ENCODE measurements at regions not wholly inside any gene's neighbourhood (a gene's known extent, or its start where the extent isn't known, plus 50 kb on each side); places are given as distances from the start of the nearest gene placed in this dataset.
"Not testable (repeated sequence)": the region's sequence is repeated elsewhere in the genome, so short reads cannot be mapped to it uniquely, and the experiment has no call there.

GRCh38 chr6:144683216-144684070 is 398.3 kb downstream of the UTRN start:
- no peak overlapping the region for H2AFZ ChIP-seq (ENCODE audit: low read depth, low read length)
- no peak overlapping the region for H3K4me3 ChIP-seq (ENCODE audit: low read length)
- peaks cover 5% of the 10 kb centered on the region for H3K9me3 ChIP-seq (ENCODE audit: low read length)
- H3K36me3 ChIP-seq (ENCODE audit: insufficient read depth, low read length), result no peaks in the 10 kb centered on the region
- H3K27me3 ChIP-seq (ENCODE audit: insufficient read depth, low read length), result no peaks in the 10 kb centered on the region
- H3K4me1 ChIP-seq (ENCODE audit: insufficient read depth, low read length), result no peaks in the 10 kb centered on the region

GRCh38 chr6:144688713-144689112 is 403.6 kb downstream of the UTRN start:
- Histone ChIP-seq H2AFZ (ENCODE audit: low read depth, low read length) (no peak overlapping the region), H3K4me3 (ENCODE audit: low read length) (no peak overlapping the region), H3K4me1 (ENCODE audit: insufficient read depth, low read length) (no peaks in the 10 kb centered on the region), H3K9me3 (ENCODE audit: low read length) (peaks cover 5% of the 10 kb centered on the region), H3K36me3 (ENCODE audit: insufficient read depth, low read length) (no peaks in the 10 kb centered on the region), H3K27me3 (ENCODE audit: insufficient read depth, low read length) (no peaks in the 10 kb centered on the region)

DNA sequence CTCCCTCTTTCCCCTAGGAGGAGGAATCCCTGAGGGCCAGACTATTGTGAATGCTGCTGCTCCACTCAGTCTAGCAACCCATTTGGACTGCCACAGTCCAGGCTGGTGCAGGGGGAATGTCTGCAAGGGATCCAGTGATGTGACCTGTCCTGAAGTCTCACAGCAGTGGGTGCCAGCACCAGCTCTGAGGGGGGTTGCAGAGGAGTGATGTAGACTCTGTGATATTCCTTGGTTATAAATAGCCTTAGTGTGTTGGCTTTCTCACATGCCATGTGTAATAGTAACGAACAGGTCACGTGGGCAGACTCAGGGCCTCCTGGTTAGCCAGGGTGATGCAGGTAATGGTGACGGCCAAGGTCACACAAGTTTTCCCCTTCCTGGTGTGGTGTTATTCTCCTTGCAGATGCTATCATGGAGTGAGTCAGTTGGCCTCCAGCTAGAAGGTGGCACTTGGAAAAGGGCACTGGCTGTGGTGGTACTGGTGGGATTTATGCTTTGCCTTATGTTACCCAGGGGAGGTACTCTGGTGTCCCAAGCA is 404.4 kb downstream of the UTRN start:
- Histone ChIP-seq H3K9me3 (ENCODE audit: low read length) (peaks cover 5% of the 10 kb centered on the region), H3K4me1 (ENCODE audit: insufficient read depth, low read length) (no peaks in the 10 kb centered on the region), H2AFZ (ENCODE audit: low read depth, low read length) (no peak overlapping the region), H3K4me3 (ENCODE audit: low read length) (no peak overlapping the region), H3K27me3 (ENCODE audit: insufficient read depth, low read length) (no peaks in the 10 kb centered on the region), H3K36me3 (ENCODE audit: insufficient read depth, low read length) (no peaks in the 10 kb centered on the region)

DNA sequence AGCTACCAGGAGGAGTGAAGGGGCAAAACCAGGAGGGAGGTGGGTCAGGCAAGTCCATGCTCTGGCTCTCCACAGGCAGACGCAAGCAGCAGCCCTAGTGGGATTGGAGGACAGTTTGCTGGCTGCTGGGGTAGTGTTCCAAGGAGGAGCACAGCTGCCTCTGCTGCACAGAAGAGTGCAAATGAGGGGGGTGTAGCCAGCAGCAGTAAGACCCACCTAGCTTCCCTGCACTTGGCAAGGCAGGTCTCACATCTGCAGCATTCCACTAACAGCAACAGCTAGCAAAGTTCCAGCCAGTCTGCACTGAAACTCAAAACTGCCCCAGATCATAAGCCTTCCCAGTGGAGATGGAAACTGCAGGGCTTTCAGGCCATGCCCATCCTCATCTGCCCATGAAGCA is 405.0 kb downstream of the UTRN start:
- Histone ChIP-seq H3K36me3 (ENCODE audit: insufficient read depth, low read length) (no peaks in the 10 kb centered on the region), H2AFZ (ENCODE audit: low read depth, low read length) (no peak overlapping the region), H3K4me3 (ENCODE audit: low read length) (no peak overlapping the region), H3K27me3 (ENCODE audit: insufficient read depth, low read length) (no peaks in the 10 kb centered on the region), H3K9me3 (ENCODE audit: low read length) (peaks cover 5% of the 10 kb centered on the region), H3K4me1 (ENCODE audit: insufficient read depth, low read length) (no peaks in the 10 kb centered on the region)

DNA sequence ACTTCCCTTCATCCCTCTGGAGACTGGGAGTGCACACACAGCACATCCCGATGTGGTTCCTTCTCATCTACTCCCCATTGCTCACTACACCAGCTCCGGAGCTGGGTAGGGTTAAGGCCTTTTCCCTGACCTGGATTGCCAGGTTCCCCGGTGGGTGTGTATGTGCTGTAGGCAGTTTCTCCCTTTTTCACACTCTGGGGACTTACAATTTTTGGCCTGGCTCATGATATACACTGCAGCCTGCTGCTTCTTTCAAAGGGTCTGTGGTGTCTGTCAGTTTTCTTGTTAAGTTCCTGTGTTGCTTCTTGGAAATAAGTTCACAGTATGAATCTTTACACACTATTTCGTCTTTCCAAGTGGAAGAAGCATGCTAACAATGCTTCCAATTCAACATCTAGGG is 405.5 kb downstream of the UTRN start:
- H3K36me3 ChIP-seq (ENCODE audit: insufficient read depth, low read length), result no peaks in the 10 kb centered on the region
- H3K27me3 ChIP-seq (ENCODE audit: insufficient read depth, low read length), result no peaks in the 10 kb centered on the region
- H2AFZ ChIP-seq (ENCODE audit: low read depth, low read length), result no peak overlapping the region
- H3K4me1 ChIP-seq (ENCODE audit: insufficient read depth, low read length), result no peaks in the 10 kb centered on the region
- H3K4me3 ChIP-seq (ENCODE audit: low read length), result no peak overlapping the region
- peaks cover 3% of the 10 kb centered on the region for H3K9me3 ChIP-seq (ENCODE audit: low read length)

DNA sequence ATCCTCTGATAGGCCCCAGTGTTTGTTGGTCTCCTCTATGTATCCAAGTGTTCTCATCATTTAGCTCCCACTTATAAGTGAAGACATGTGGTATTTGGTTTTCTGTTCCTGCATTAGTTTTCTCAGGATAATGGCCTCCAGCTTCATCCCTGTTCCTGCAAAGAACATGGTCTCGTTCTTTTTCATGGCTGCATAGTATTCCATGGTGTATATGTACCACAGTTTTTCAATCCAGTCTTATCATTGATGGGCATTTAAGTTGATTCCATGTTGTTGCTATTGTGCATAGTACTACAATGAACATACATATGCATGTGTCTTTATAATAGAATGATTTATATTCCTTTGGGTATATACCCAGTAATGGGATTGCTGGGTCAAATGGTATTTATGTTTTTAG is 406.9 kb downstream of the UTRN start:
- not testable (repeated sequence) for H3K36me3 ChIP-seq (ENCODE audit: insufficient read depth, low read length); H2AFZ ChIP-seq (ENCODE audit: low read depth, low read length); H3K9me3 ChIP-seq (ENCODE audit: low read length); H3K4me1 ChIP-seq (ENCODE audit: insufficient read depth, low read length); H3K27me3 ChIP-seq (ENCODE audit: insufficient read depth, low read length); H3K4me3 ChIP-seq (ENCODE audit: low read length)

GRCh38 chr6:144695858-144696533 is 410.9 kb downstream of the UTRN start:
- H3K27me3 ChIP-seq (ENCODE audit: insufficient read depth, low read length), result no peaks in the 10 kb centered on the region
- no peaks in the 10 kb centered on the region for H3K9me3 ChIP-seq (ENCODE audit: low read length)
- no peaks in the 10 kb centered on the region for H3K4me1 ChIP-seq (ENCODE audit: insufficient read depth, low read length)
- no peak overlapping the region for H3K4me3 ChIP-seq (ENCODE audit: low read length)
- peaks cover 3% of the 10 kb centered on the region for H3K36me3 ChIP-seq (ENCODE audit: insufficient read depth, low read length)
- H2AFZ ChIP-seq (ENCODE audit: low read depth, low read length), result no peak overlapping the region

DNA sequence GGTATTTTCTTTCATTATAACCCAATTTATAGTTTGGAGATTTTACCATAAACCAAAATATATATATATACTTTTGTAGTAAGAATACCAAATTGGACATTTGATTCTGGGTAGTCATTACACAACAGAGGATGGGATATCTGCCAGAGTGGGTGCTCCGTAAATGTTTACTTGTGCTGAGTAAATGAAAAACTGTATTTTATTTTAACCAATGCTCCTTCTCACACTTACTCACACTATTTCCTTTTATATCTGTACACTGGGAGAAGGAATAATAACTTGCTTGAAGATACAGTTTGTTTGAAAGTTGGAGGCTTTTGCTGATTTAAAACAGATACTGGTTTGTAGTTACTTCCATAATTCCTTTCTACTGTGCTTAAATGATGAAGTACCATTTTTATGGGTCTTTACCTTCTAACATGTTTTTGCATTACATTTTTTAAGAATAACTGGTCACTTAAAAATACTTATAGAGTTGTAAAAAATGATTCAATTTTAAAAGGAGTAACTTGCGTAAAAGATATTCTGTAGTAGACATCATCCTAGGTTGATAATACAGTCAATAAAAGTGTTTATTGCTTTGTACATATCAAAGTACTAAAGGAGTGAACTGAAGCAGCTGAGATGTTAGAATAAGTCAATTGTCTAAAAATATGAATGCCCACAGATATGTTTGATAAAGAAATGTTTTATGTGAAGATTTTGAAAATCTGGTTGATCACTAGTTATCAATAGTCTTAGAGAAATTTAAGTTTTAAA is 411.7 kb downstream of the UTRN start:
- no peaks in the 10 kb centered on the region for H3K27me3 ChIP-seq (ENCODE audit: insufficient read depth, low read length)
- no peak overlapping the region for H3K4me3 ChIP-seq (ENCODE audit: low read length)
- peaks cover 3% of the 10 kb centered on the region for H3K36me3 ChIP-seq (ENCODE audit: insufficient read depth, low read length)
- H3K9me3 ChIP-seq (ENCODE audit: low read length), result no peaks in the 10 kb centered on the region
- H2AFZ ChIP-seq (ENCODE audit: low read depth, low read length), result no peak overlapping the region
- H3K4me1 ChIP-seq (ENCODE audit: insufficient read depth, low read length), result no peaks in the 10 kb centered on the region

DNA sequence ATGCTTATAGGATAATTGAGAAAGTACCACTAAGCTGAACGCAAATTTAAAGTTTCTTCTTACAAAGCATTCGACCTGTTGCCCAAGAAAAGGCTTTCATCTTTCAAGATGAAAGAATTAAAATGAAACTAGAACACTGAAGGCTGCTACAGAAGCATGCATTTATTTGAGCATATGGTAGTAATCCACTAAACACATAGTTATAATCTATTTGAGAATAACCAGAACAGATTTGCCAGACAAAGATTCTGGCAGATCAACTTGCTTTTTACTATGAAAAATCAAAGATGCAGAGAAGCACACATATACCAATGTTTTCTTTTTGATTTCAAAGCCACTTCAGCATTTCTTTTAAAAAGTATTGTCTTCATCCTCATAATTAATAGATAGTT is 412.2 kb downstream of the UTRN start:
- Histone ChIP-seq H2AFZ (ENCODE audit: low read depth, low read length) (no peak overlapping the region), H3K4me1 (ENCODE audit: insufficient read depth, low read length) (no peaks in the 10 kb centered on the region), H3K27me3 (ENCODE audit: insufficient read depth, low read length) (no peaks in the 10 kb centered on the region), H3K9me3 (ENCODE audit: low read length) (no peaks in the 10 kb centered on the region), H3K4me3 (ENCODE audit: low read length) (no peak overlapping the region), H3K36me3 (ENCODE audit: insufficient read depth, low read length) (peaks cover 3% of the 10 kb centered on the region)

- H3K36me3 ChIP-seq (ENCODE audit: insufficient read depth, low read length), result peaks cover 3% of the 10 kb centered on the region
- H3K4me3 ChIP-seq (ENCODE audit: low read length), result no peak overlapping the region
- H3K27me3 ChIP-seq (ENCODE audit: insufficient read depth, low read length), result no peaks in the 10 kb centered on the region
- H2AFZ ChIP-seq (ENCODE audit: low read depth, low read length), result no peak overlapping the region
- H3K9me3 ChIP-seq (ENCODE audit: low read length), result no peaks in the 10 kb centered on the region
- no peaks in the 10 kb centered on the region for H3K4me1 ChIP-seq (ENCODE audit: insufficient read depth, low read length)
Observed at GRCh38 chr6:144697801-144698200, 412.7 kb downstream of the UTRN start.

GRCh38 chr6:144702781-144703180 is 417.6 kb downstream of the UTRN start:
- Histone ChIP-seq H3K4me3 (ENCODE audit: low read length) (no peak overlapping the region), H3K9me3 (ENCODE audit: low read length) (no peaks in the 10 kb centered on the region), H3K27me3 (ENCODE audit: insufficient read depth, low read length) (no peaks in the 10 kb centered on the region), H2AFZ (ENCODE audit: low read depth, low read length) (no peak overlapping the region), H3K4me1 (ENCODE audit: insufficient read depth, low read length) (no peaks in the 10 kb centered on the region), H3K36me3 (ENCODE audit: insufficient read depth, low read length) (peaks cover 3% of the 10 kb centered on the region)

- no peaks in the 10 kb centered on the region for H3K9me3 ChIP-seq (ENCODE audit: low read length)
- H3K4me3 ChIP-seq (ENCODE audit: low read length), result no peak overlapping the region
- no peaks in the 10 kb centered on the region for H3K27me3 ChIP-seq (ENCODE audit: insufficient read depth, low read length)
Observed at GRCh38 chr6:144710207-144710606, 425.1 kb downstream of the UTRN start.

GRCh38 chr6:144711661-144712060 is 426.5 kb downstream of the UTRN start:
- H3K27me3 ChIP-seq (ENCODE audit: insufficient read depth, low read length), result no peaks in the 10 kb centered on the region
- no peaks in the 10 kb centered on the region for H3K9me3 ChIP-seq (ENCODE audit: low read length)
- no peak overlapping the region for H3K4me3 ChIP-seq (ENCODE audit: low read length)
- no peaks in the 10 kb centered on the region for H3K36me3 ChIP-seq (ENCODE audit: insufficient read depth, low read length)
- no peak overlapping the region for H2AFZ ChIP-seq (ENCODE audit: low read depth, low read length)
- H3K4me1 ChIP-seq (ENCODE audit: insufficient read depth, low read length), result peaks cover 10% of the 10 kb centered on the region

More at GRCh38 chr6:144710207-144710606, 425.1 kb downstream of the UTRN start:
- no peaks in the 10 kb centered on the region for H3K4me1 ChIP-seq (ENCODE audit: insufficient read depth, low read length)
- no peak overlapping the region for H2AFZ ChIP-seq (ENCODE audit: low read depth, low read length)
- H3K36me3 ChIP-seq (ENCODE audit: insufficient read depth, low read length), result no peaks in the 10 kb centered on the region

Measured in neuron (in vitro differentiated cells).